Caco-2 (cell line): ENCODE measurements at regions not wholly inside any gene's neighbourhood (a gene's known extent, or its start where the extent isn't known, plus 50 kb on each side); places are given as distances from the start of the nearest gene placed in this dataset.
"Not testable (repeated sequence)": the region's sequence is repeated elsewhere in the genome, so short reads cannot be mapped to it uniquely, and the experiment has no call there.

Experiments
- BruUV-seq: library from RNA; stranded (reverse); fragments of 400-500 nt; replicated peaks from 2 replicates; lab custom pipeline; 2021; lab: Mats Ljungman, UMichigan
- CTCF ChIA-PET: fragments of 300-600 bp; sonication (Branson Sonifier 250); formaldehyde crosslinking; loops from one replicate; lab custom pipeline; 2022; ENCODE audit warnings: antibody characterized with exemption; lab: Charles Lee
- POLR2A ChIA-PET: fragments of 300-600 bp; sonication (Branson Sonifier 250); formaldehyde crosslinking; loops from one replicate; lab custom pipeline; 2022; ENCODE audit warnings: antibody characterized with exemption; lab: Charles Lee
- DNase-seq, 2 experiments: peaks; one replicate each; pipeline versions ENCODE4 v3.0.0 to v3.0.0-alpha.2; 2020 to 2022
- H3K27me3 ChIP-seq: replicated peaks from 2 replicates; pipeline ENCODE4 v1.6.0; 2011; ENCODE audit warnings: low read length; ENCODE audit not compliant: control insufficient read depth, insufficient read depth
- H3K36me3 ChIP-seq: 2 replicates; pipeline ENCODE4 v1.5.1; 2011; ENCODE audit warnings: low read length; ENCODE audit not compliant: control insufficient read depth, insufficient read depth
- H3K4me1 ChIP-seq: fragments of 250-450 bp; sonication (Bioruptor Pico); 2 replicates; pipeline ENCODE4 v1.5.1; 2020; ENCODE audit warnings: mild to moderate bottlenecking
- H3K4me3 ChIP-seq: 2 replicates; pipeline ENCODE4 v1.5.1; 2011; ENCODE audit warnings: low read depth, mild to moderate bottlenecking, control low read depth, low read length
- H3K9me3 ChIP-seq: fragments of 250-450 bp; sonication (Bioruptor Pico); 2 replicates; pipeline ENCODE4 v1.5.1; 2020; ENCODE audit warnings: mild to moderate bottlenecking, moderate library complexity
- H3K27ac Mint-ChIP-seq: one replicate; pipeline ENCODE4 v1.8.0; 2022; ENCODE audit warnings: mixed read lengths; ENCODE audit not compliant: unreplicated experiment
- H3K27me3 Mint-ChIP-seq: one replicate; pipeline ENCODE4 v1.8.0; 2022; ENCODE audit warnings: mixed read lengths; ENCODE audit not compliant: insufficient read depth, unreplicated experiment
- H3K36me3 Mint-ChIP-seq: one replicate; pipeline ENCODE4 v1.8.0; 2022; ENCODE audit warnings: mild to moderate bottlenecking, mixed read lengths; ENCODE audit not compliant: insufficient read depth, unreplicated experiment
- H3K4me1 Mint-ChIP-seq: one replicate; pipeline ENCODE4 v1.8.0; 2022; ENCODE audit warnings: low read depth, mixed read lengths; ENCODE audit not compliant: unreplicated experiment
- H3K4me3 Mint-ChIP-seq: one replicate; pipeline ENCODE4 v1.8.0; 2022; ENCODE audit warnings: mild to moderate bottlenecking, moderate library complexity, mixed read lengths; ENCODE audit not compliant: unreplicated experiment
- H3K9me3 Mint-ChIP-seq: one replicate; pipeline ENCODE4 v1.8.0; 2022; ENCODE audit warnings: mixed read lengths; ENCODE audit not compliant: unreplicated experiment
- CTCF ChIP-seq, 2 experiments: fragments of 200-600 bp in 1 of 2; IDR thresholded peaks; 1 replicate in 1 of 2; 2 replicates in 1 of 2; pipeline versions ENCODE4 v1.5.1 to v1.8.0; 2011 to 2022; ENCODE audit warnings: antibody characterized with exemption in 1 of 2, control low read depth in 1 of 2, inconsistent platforms in 1 of 2, low read depth in 1 of 2, low read length in 1 of 2, mild to moderate bottlenecking in 1 of 2, moderate library complexity in 1 of 2; ENCODE audit not compliant: insufficient read depth in 1 of 2, severe bottlenecking in 1 of 2, unreplicated experiment in 1 of 2
- intact Hi-C: fragments of 100-400 bp; cut with micrococcal nuclease; formaldehyde crosslinking; loops from one replicate; pipeline ENCODE4 v1.10.0; 2022; ENCODE audit not compliant: unreplicated experiment

- H3K4me1 ChIP-seq = no peaks in the 10 kb centered on the region
- BruUV-seq = no TSS peak
- intact Hi-C loops = no loop called here
- ChIA-PET CTCF (no interaction called here), POLR2A (no interaction called here)
- no peaks in the 10 kb centered on the region for H3K36me3 ChIP-seq
- Mint-ChIP-seq H3K27ac (no peak overlapping the region), H3K9me3 (no peaks in the 10 kb centered on the region), H3K4me1 (no peaks in the 10 kb centered on the region), H3K36me3 (no peaks in the 10 kb centered on the region), H3K27me3 (no peaks in the 10 kb centered on the region), H3K4me3 (no peak overlapping the region)
- H3K4me3 ChIP-seq = no peak overlapping the region
- no peaks in the 10 kb centered on the region for H3K27me3 ChIP-seq
- DNase-seq = no peak
- H3K9me3 ChIP-seq = no peaks in the 10 kb centered on the region
- TF ChIP-seq CTCF (IDR thresholded peaks at IDR 0.05; ENCODE audit: insufficient read depth in 1 of 2, low read depth in 1 of 2, low read length in 1 of 2, severe bottlenecking in 1 of 2, unreplicated experiment in 1 of 2) = no peak
Measured at GRCh38 chr5:117357886-117358285, 783.3 kb upstream of the SEMA6A start.

- no peak for TF ChIP-seq CTCF (IDR thresholded peaks at IDR 0.05; ENCODE audit: insufficient read depth in 1 of 2, low read depth in 1 of 2, low read length in 1 of 2, severe bottlenecking in 1 of 2, unreplicated experiment in 1 of 2)
- Mint-ChIP-seq H3K36me3 (no peaks in the 10 kb centered on the region), H3K4me1 (no peaks in the 10 kb centered on the region), H3K27me3 (no peaks in the 10 kb centered on the region), H3K4me3 (no peak overlapping the region), H3K27ac (no peak overlapping the region), H3K9me3 (peaks cover 9% of the 10 kb centered on the region)
- Histone ChIP-seq H3K4me1 (no peaks in the 10 kb centered on the region), H3K27me3 (no peaks in the 10 kb centered on the region), H3K4me3 (no peak overlapping the region), H3K36me3 (no peaks in the 10 kb centered on the region), H3K9me3 (no peaks in the 10 kb centered on the region)
- BruUV-seq = no TSS peak
- no peak for DNase-seq
- intact Hi-C loops = no loop called here
- CTCF ChIA-PET = no interaction called here
- POLR2A ChIA-PET = no interaction called here
Measured at GRCh38 chr5:117347280-117347679, 772.7 kb upstream of the SEMA6A start.

GRCh38 chr5:117343726-117344125 is 769.1 kb upstream of the SEMA6A start:
- H3K4me1 ChIP-seq, intact Hi-C loops, CTCF ChIA-PET, H3K27me3 ChIP-seq, H3K9me3 Mint-ChIP-seq, H3K27me3 Mint-ChIP-seq, DNase-seq, H3K4me3 Mint-ChIP-seq, POLR2A ChIA-PET, H3K27ac Mint-ChIP-seq, H3K36me3 ChIP-seq, H3K36me3 Mint-ChIP-seq, H3K9me3 ChIP-seq, H3K4me1 Mint-ChIP-seq, H3K4me3 ChIP-seq, BruUV-seq: not testable (repeated sequence)
